HEK293 (cell line): ENCODE measurements at regions not wholly inside any gene's neighbourhood (a gene's known extent, or its start where the extent isn't known, plus 50 kb on each side); places are given as distances from the start of the nearest gene placed in this dataset.

Experiments
- CTCF ChIA-PET: fragments of 350-600 bp; formaldehyde crosslinking; extraction: SDS; loops from one replicate; lab custom pipeline; 2021; ENCODE audit warnings: antibody characterized with exemption; lab: Yijun Ruan, JAX
- POLR2A ChIA-PET: fragments of 300-600 bp; formaldehyde crosslinking; extraction: SDS; loops from one replicate; lab custom pipeline; 2020; ENCODE audit warnings: antibody characterized with exemption, inconsistent platforms; lab: Yijun Ruan, JAX
- H3K27ac ChIP-seq: fragments of 200-500 bp; sonication (Bioruptor generic); 2 replicates; pipeline ENCODE4 v1.5.1; 2014; ENCODE audit warnings: low read depth, low read length, control low read depth, inconsistent platforms; ENCODE audit errors: extremely low read depth
- H3K36me3 ChIP-seq, 2 experiments: fragments of 200-500 bp in 1 of 2; sonication (Bioruptor generic) in 1 of 2; 1 replicate in 1 of 2; 2 replicates in 1 of 2; pipeline ENCODE4 v1.5.1; 2014 to 2017; ENCODE audit warnings: inconsistent platforms in 2 of 2, low read length in 2 of 2; ENCODE audit not compliant: control insufficient read depth in 2 of 2, insufficient read depth in 1 of 2
- H3K4me1 ChIP-seq: fragments of 200-500 bp; sonication (Bioruptor generic); 2 replicates; pipeline ENCODE4 v1.5.1; 2014; ENCODE audit warnings: mild to moderate bottlenecking, low read length, inconsistent platforms; ENCODE audit not compliant: control insufficient read depth, insufficient read depth
- H3K4me3 ChIP-seq: 2 replicates; pipeline ENCODE4 v1.5.1; 2011; ENCODE audit warnings: low read depth, mild to moderate bottlenecking, control low read depth, low read length, moderate library complexity
- H3K9me3 ChIP-seq: fragments of 200-500 bp; sonication (Bioruptor generic); 2 replicates; pipeline ENCODE4 v1.5.1; 2014; ENCODE audit warnings: low read depth, low read length, inconsistent platforms; ENCODE audit not compliant: control insufficient read depth, insufficient read depth
- FEZF1 ChIP-seq: fragments of 450-650 bp; formaldehyde crosslinking; IDR thresholded peaks from 2 replicates; pipeline ENCODE4 v1.5.1; 2016; ENCODE audit warnings: missing biosample characterization, missing genetic modification characterization
- OSR2 ChIP-seq: fragments of 450-650 bp; formaldehyde crosslinking; IDR thresholded peaks from 2 replicates; pipeline ENCODE4 v1.5.1; 2016; ENCODE audit warnings: missing biosample characterization, missing genetic modification characterization
- ZIC2 ChIP-seq: fragments of 450-650 bp; formaldehyde crosslinking; IDR thresholded peaks from 2 replicates; pipeline ENCODE4 v1.5.1; 2016; ENCODE audit warnings: missing biosample characterization, missing genetic modification characterization
- ZNF114 ChIP-seq: fragments of 450-650 bp; formaldehyde crosslinking; IDR thresholded peaks from 2 replicates; pipeline ENCODE4 v1.5.0; 2017; ENCODE audit warnings: missing biosample characterization, missing genetic modification characterization
- ZNF138 ChIP-seq: fragments of 450-650 bp; formaldehyde crosslinking; IDR thresholded peaks from 2 replicates; pipeline ENCODE4 v1.5.1; 2016; ENCODE audit warnings: missing biosample characterization, missing genetic modification characterization, borderline replicate concordance
- ZNF16 ChIP-seq: fragments of 450-650 bp; formaldehyde crosslinking; IDR thresholded peaks from 2 replicates; pipeline ENCODE4 v1.5.1; 2016; ENCODE audit warnings: low read depth, missing biosample characterization, missing genetic modification characterization
- ZNF174 ChIP-seq: fragments of 450-650 bp; formaldehyde crosslinking; IDR thresholded peaks from 2 replicates; pipeline ENCODE4 v1.5.0; 2017; ENCODE audit warnings: missing biosample characterization, mild to moderate bottlenecking, missing genetic modification characterization
- ZNF433 ChIP-seq: fragments of 450-650 bp; formaldehyde crosslinking; IDR thresholded peaks from 2 replicates; pipeline ENCODE4 v1.5.1; 2016; ENCODE audit warnings: missing biosample characterization, missing genetic modification characterization, low read depth
- ZNF558 ChIP-seq: fragments of 450-650 bp; formaldehyde crosslinking; IDR thresholded peaks from 2 replicates; pipeline ENCODE4 v1.5.1; 2016; ENCODE audit warnings: missing biosample characterization, missing genetic modification characterization
- ZNF610 ChIP-seq: fragments of 450-650 bp; formaldehyde crosslinking; IDR thresholded peaks from 2 replicates; pipeline ENCODE4 v1.5.1; 2016; ENCODE audit warnings: missing biosample characterization, missing genetic modification characterization, borderline replicate concordance
- ZNF621 ChIP-seq: fragments of 450-650 bp; formaldehyde crosslinking; IDR thresholded peaks from 2 replicates; pipeline ENCODE4 v1.5.1; 2017; ENCODE audit warnings: missing biosample characterization, missing genetic modification characterization
- ZNF830 ChIP-seq: fragments of 450-650 bp; IDR thresholded peaks from 2 replicates; pipeline ENCODE4 v1.5.0; 2018; ENCODE audit warnings: missing biosample characterization, missing genetic modification characterization, low read depth, mild to moderate bottlenecking, moderate library complexity
- ZSCAN30 ChIP-seq: fragments of 450-650 bp; IDR thresholded peaks from 2 replicates; pipeline ENCODE4 v1.5.1; 2018; ENCODE audit warnings: missing biosample characterization, mild to moderate bottlenecking, missing genetic modification characterization, moderate library complexity
- ZSCAN5A ChIP-seq: fragments of 450-650 bp; formaldehyde crosslinking; IDR thresholded peaks from 2 replicates; pipeline ENCODE4 v1.5.1; 2016; ENCODE audit warnings: missing biosample characterization, missing genetic modification characterization
- TF ChIP-seq, protein P1 (sequence below): fragments of 450-650 bp; formaldehyde crosslinking; IDR thresholded peaks from 2 replicates; pipeline ENCODE4 v1.5.1; 2016; ENCODE audit warnings: missing biosample characterization, missing genetic modification characterization
- TF ChIP-seq, protein P2 (sequence below): fragments of 450-650 bp; formaldehyde crosslinking; IDR thresholded peaks from 2 replicates; pipeline ENCODE4 v1.5.1; 2017; ENCODE audit warnings: missing biosample characterization, mild to moderate bottlenecking, missing genetic modification characterization, moderate library complexity

DNA sequence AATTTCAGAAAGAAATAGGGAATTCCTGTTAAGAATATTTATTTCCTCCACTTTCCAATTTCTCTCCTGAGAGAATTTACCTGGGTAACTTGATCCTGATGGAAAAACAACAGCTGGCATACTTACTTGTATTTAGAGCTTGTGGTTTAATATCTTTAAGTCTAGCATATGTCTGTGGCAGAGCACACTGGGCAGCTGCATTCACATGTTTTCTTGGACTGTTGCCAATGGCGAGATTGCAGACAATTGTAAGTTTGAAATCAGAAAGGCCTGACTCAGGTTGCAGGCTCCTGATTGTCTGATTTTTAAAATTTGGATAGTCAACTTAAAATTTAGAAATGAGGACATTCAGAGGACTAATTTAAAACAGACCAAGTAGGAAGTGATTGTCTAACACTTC lies 66.9 kb downstream of the NHLRC3 start:
- peak; percentile 84 for TF ChIP-seq ZNF558 (tag by site-specific recombination)
- no peak for TF ChIP-seq OSR2 (tag by site-specific recombination)
- TF ChIP-seq, all 188 proteins: peak for 1

DNA sequence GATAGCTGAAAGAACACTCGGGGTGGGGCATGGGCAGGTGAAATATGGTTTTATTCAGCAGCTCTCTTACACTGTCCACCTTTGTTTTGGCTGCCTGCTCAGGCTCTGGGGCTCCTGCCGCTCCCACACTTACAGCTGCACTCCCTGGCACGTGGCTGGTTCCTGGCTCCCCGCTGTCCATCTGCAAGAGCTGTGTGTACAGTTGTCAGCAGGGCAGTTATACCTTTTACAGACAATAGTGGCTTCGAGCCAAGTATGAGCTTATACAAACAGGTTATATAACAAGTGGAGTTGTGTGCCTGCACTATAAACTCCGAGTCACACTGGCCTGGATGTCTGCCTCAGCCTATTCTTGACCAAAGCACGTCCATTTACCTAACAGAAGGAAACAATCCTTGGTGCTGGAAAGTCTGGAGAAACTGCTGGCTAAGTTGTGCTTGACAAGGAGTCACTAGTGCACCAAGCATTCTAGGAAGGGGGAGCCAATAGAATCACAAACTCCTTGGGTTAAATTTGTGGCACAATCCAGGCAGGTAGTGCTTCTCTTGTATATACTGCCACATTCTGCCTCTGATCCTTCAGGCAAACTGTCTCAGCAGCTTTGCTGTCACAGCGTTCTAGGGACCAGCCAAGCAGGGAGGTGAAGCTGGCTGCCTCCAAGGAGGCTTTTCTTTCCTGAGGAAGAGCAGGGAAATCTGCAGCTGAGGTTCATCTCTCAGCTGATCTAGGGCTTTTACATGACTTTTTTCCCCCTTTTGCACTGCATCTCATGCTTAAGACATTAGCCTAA lies 68.2 kb downstream of the NHLRC3 start:
- TF ChIP-seq ZSCAN30 (tag by site-specific recombination): peak; percentile 47; the same call in 1 of the 2 replicates
- TF ChIP-seq ZNF610 (tag by site-specific recombination): peak; percentile 74; the same call in 1 of the 2 replicates
- TF ChIP-seq FEZF1: peak; percentile 58
- peak; percentile 90 for TF ChIP-seq ZIC2 (tag by site-specific recombination)
- TF ChIP-seq, protein P1, sequence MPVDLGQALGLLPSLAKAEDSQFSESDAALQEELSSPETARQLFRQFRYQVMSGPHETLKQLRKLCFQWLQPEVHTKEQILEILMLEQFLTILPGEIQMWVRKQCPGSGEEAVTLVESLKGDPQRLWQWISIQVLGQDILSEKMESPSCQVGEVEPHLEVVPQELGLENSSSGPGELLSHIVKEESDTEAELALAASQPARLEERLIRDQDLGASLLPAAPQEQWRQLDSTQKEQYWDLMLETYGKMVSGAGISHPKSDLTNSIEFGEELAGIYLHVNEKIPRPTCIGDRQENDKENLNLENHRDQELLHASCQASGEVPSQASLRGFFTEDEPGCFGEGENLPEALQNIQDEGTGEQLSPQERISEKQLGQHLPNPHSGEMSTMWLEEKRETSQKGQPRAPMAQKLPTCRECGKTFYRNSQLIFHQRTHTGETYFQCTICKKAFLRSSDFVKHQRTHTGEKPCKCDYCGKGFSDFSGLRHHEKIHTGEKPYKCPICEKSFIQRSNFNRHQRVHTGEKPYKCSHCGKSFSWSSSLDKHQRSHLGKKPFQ: 0 out of 2 replicates have a peak, but pooled peaks have one; percentile 26
- TF ChIP-seq ZNF174: no peak

More for the DNA sequence above, 66.9 kb downstream of the NHLRC3 start:
- Histone ChIP-seq H3K27ac (no peak overlapping the region), H3K9me3 (no peaks in the 10 kb centered on the region), H3K4me3 (no peak overlapping the region), H3K4me1 (no peaks in the 10 kb centered on the region; the same call in 1 of the 2 replicates), H3K36me3 (no peaks in the 10 kb centered on the region)
- ChIA-PET CTCF (interaction anchor here (1.5 kb wide), 1 partner anchor 511 kb away, joined by 3 read pairs; no protein-coding TSS in a partner anchor), POLR2A (no interaction called here)

GRCh38 chr13:39107561-39107960 lies 69.3 kb downstream of the NHLRC3 start:
- Histone ChIP-seq H3K4me1 (no peaks in the 10 kb centered on the region; the same call in 1 of the 2 replicates), H3K9me3 (no peaks in the 10 kb centered on the region), H3K36me3 (no peaks in the 10 kb centered on the region), H3K4me3 (no peak overlapping the region), H3K27ac (no peak overlapping the region)
- ChIA-PET POLR2A (no interaction called here), CTCF (no interaction called here)
- no peak for TF ChIP-seq ZNF830
- TF ChIP-seq ZNF16 (tag by site-specific recombination): no peak
- TF ChIP-seq ZSCAN5A (tag by site-specific recombination): no peak

More for the DNA sequence above, 68.2 kb downstream of the NHLRC3 start:
- POLR2A ChIA-PET: no interaction called here
- Histone ChIP-seq H3K36me3 (no peaks in the 10 kb centered on the region), H3K9me3 (no peaks in the 10 kb centered on the region), H3K4me3 (no peak overlapping the region), H3K4me1 (no peaks in the 10 kb centered on the region; the same call in 1 of the 2 replicates), H3K27ac (no peak overlapping the region)
- CTCF ChIA-PET: no interaction called here

DNA sequence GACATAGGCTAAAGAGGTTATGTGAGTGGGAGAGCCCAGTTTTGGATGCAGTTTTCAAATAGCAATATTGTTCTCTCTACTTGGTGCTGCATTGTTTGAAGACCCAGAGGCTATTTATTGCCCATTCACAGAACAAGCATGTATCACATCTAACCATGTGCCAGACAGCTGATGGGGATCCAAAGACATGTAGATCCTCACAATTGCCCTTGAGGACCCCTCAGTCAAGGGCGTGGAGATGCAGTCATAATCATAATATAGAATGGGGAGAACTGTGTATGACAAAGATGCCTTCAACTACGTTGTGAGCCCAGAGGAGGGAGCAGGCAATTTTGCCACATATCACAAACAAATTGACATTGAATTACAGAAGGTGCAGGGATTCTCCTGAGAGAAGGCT lies 70.5 kb downstream of the NHLRC3 start:
- Histone ChIP-seq H3K4me3 (no peak overlapping the region), H3K4me1 (no peaks in the 10 kb centered on the region; the same call in 1 of the 2 replicates), H3K27ac (no peak overlapping the region), H3K9me3 (no peaks in the 10 kb centered on the region), H3K36me3 (no peaks in the 10 kb centered on the region)
- TF ChIP-seq ZNF621 (tag by site-specific recombination): no peak
- TF ChIP-seq, protein P2, sequence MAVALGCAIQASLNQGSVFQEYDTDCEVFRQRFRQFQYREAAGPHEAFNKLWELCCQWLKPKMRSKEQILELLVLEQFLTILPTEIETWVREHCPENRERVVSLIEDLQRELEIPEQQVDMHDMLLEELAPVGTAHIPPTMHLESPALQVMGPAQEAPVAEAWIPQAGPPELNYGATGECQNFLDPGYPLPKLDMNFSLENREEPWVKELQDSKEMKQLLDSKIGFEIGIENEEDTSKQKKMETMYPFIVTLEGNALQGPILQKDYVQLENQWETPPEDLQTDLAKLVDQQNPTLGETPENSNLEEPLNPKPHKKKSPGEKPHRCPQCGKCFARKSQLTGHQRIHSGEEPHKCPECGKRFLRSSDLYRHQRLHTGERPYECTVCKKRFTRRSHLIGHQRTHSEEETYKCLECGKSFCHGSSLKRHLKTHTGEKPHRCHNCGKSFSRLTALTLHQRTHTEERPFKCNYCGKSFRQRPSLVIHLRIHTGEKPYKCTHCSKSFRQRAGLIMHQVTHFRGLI (tag by site-specific recombination): no peak
- no peak for TF ChIP-seq ZNF433 (tag by site-specific recombination)
- no peak for TF ChIP-seq ZNF114 (tag by site-specific recombination)
- no peak for TF ChIP-seq ZNF138 (tag by site-specific recombination)
- CTCF ChIA-PET: no interaction called here
- POLR2A ChIA-PET: no interaction called here
